A673 (cell line): ENCODE measurements at regions not wholly inside any gene's neighbourhood (a gene's known extent, or its start where the extent isn't known, plus 50 kb on each side); places are given as distances from the start of the nearest gene placed in this dataset.

ENCODE experiments used
- BruUV-seq: library from RNA; stranded (reverse); fragments of 400-500 nt; replicated peaks from 2 replicates; lab custom pipeline; 2021; lab: Mats Ljungman, UMichigan
- CTCF ChIA-PET: fragments of 300-600 bp; sonication (Branson Sonifier 250); formaldehyde crosslinking; loops from one replicate; lab custom pipeline; 2022; ENCODE audit warnings: antibody characterized with exemption; lab: Charles Lee
- POLR2A ChIA-PET: fragments of 300-600 bp; sonication (Branson Sonifier 250); formaldehyde crosslinking; loops from one replicate; lab custom pipeline; 2022; ENCODE audit warnings: antibody characterized with exemption; ENCODE audit not compliant: low non-redundant PET; lab: Charles Lee
- DNase-seq: peaks from one replicate; pipeline ENCODE4 v3.0.0-alpha.2; 2015; ENCODE audit warnings: low spot score
- H3K27ac ChIP-seq: fragments of 200-600 bp; sonication (generic); 2 replicates; pipeline ENCODE4 v1.5.1; 2016; ENCODE audit warnings: mixed run types, low read depth, mild to moderate bottlenecking, mixed read lengths, antibody characterized with exemption, low read length; ENCODE audit not compliant: poor library complexity, severe bottlenecking
- H3K27me3 ChIP-seq: fragments of 200-600 bp; sonication (generic); replicated peaks from 2 replicates; pipeline ENCODE4 v1.6.1; 2017; ENCODE audit warnings: mixed run types, low read depth, mild to moderate bottlenecking, mixed read lengths, antibody characterized with exemption, low read length; ENCODE audit not compliant: insufficient read depth, poor library complexity
- H3K36me3 ChIP-seq: fragments of 200-600 bp; sonication (generic); 2 replicates; pipeline ENCODE4 v1.6.1; 2016; ENCODE audit warnings: mixed run types, mild to moderate bottlenecking, mixed read lengths, antibody characterized with exemption, low read length; ENCODE audit not compliant: insufficient read depth, poor library complexity, severe bottlenecking
- H3K4me1 ChIP-seq: fragments of 200-600 bp; sonication (generic); 2 replicates; pipeline ENCODE4 v1.6.1; 2017; ENCODE audit warnings: mixed run types, mild to moderate bottlenecking, mixed read lengths, antibody characterized with exemption, low read length; ENCODE audit not compliant: insufficient read depth, poor library complexity, severe bottlenecking
- H3K4me3 ChIP-seq: fragments of 200-600 bp; sonication (generic); 2 replicates; pipeline ENCODE4 v1.5.1; 2016; ENCODE audit warnings: low read depth, mixed run types, mild to moderate bottlenecking, mixed read lengths, low read length; ENCODE audit not compliant: poor library complexity, severe bottlenecking
- H3K9me3 ChIP-seq: fragments of 200-600 bp; sonication (generic); 2 replicates; pipeline ENCODE4 v1.6.1; 2016; ENCODE audit warnings: mixed run types, low read depth, mild to moderate bottlenecking, mixed read lengths, antibody characterized with exemption, low read length; ENCODE audit not compliant: poor library complexity, severe bottlenecking
- EZH2 ChIP-seq: fragments of 200-600 bp; sonication (generic); IDR thresholded peaks from 2 replicates; pipeline ENCODE4 v1.6.1; 2017; ENCODE audit warnings: borderline replicate concordance, low read depth, mild to moderate bottlenecking, mixed read lengths, antibody characterized with exemption, low read length; ENCODE audit not compliant: poor library complexity, severe bottlenecking
- intact Hi-C: fragments of 100-400 bp; cut with micrococcal nuclease; formaldehyde crosslinking; loops from one replicate; pipeline ENCODE4 v1.10.0; 2022; ENCODE audit not compliant: unreplicated experiment
- TF ChIP-seq, protein P1 (sequence below): fragments of 300-800, 200-600 bp; sonication (generic); conservative IDR thresholded peaks from 2 replicates; pipeline ENCODE4 v1.5.1; 2017; ENCODE audit warnings: low read depth, mild to moderate bottlenecking, antibody characterized with exemption, low read length, moderate library complexity, mixed read lengths

DNA sequence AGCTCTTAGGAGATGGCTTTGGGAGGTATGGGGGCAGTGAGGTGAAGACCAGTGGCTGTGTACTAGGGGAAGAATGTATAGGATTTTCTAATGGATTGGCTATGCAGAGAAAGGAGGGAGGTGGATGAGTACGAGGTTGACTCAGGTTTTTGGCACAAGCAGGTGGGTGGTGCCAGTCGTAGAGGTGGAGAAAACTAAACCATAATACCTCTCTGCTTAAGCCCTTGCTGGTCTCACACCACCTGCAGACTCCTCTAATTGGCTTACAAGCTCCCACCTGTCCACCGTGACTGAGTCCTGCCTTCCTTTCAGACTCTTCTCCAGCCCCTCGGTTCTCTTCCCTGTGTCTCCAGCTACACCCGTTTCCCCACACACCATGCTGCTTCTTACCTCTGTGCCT is 521.7 kb upstream of the CLINT1 start:
- no peak for DNase-seq
- Histone ChIP-seq H3K4me3 (no peak overlapping the region), H3K36me3 (no peaks in the 10 kb centered on the region), H3K27ac (no peak overlapping the region), H3K27me3 (no peaks in the 10 kb centered on the region), H3K4me1 (no peaks in the 10 kb centered on the region), H3K9me3 (no peaks in the 10 kb centered on the region)
- TF ChIP-seq EZH2 = no peak
- TF ChIP-seq, protein P1, sequence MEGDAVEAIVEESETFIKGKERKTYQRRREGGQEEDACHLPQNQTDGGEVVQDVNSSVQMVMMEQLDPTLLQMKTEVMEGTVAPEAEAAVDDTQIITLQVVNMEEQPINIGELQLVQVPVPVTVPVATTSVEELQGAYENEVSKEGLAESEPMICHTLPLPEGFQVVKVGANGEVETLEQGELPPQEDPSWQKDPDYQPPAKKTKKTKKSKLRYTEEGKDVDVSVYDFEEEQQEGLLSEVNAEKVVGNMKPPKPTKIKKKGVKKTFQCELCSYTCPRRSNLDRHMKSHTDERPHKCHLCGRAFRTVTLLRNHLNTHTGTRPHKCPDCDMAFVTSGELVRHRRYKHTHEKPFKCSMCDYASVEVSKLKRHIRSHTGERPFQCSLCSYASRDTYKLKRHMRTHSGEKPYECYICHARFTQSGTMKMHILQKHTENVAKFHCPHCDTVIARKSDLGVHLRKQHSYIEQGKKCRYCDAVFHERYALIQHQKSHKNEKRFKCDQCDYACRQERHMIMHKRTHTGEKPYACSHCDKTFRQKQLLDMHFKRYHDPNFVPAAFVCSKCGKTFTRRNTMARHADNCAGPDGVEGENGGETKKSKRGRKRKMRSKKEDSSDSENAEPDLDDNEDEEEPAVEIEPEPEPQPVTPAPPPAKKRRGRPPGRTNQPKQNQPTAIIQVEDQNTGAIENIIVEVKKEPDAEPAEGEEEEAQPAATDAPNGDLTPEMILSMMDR = no peak
- BruUV-seq = no TSS peak
- ChIA-PET CTCF (no interaction called here), POLR2A (no interaction called here)
- intact Hi-C loops = no loop called here

DNA sequence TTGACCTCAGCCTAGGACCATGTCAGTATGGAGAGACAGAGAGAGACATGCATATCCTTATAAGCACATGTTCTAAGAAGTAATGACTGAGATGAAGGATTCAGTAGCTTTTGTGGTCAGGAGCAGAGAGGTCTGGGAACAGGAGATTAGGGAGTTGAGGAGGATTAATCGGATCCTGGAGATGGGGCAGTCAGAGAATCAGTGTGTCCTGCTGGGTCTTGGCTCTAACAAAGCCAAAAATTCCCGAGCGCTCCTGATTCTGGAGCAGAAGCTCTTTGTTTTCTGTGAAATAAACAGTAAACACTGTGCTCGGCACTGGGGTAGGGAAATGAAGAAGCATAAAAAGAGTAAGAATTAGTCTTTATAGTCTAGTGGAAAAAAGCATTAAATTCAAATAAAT is 520.0 kb upstream of the CLINT1 start:
- H3K4me3 ChIP-seq = no peak overlapping the region
- DNase-seq = no peak
- H3K36me3 ChIP-seq = no peaks in the 10 kb centered on the region
- no peaks in the 10 kb centered on the region for H3K4me1 ChIP-seq
- no peaks in the 10 kb centered on the region for H3K27me3 ChIP-seq
- intact Hi-C loops = no loop called here
- BruUV-seq = no TSS peak
- no peak for TF ChIP-seq EZH2
- TF ChIP-seq, protein P1 = no peak
- ChIA-PET POLR2A (no interaction called here), CTCF (no interaction called here)
- no peaks in the 10 kb centered on the region for H3K9me3 ChIP-seq
- H3K27ac ChIP-seq = no peak overlapping the region

DNA sequence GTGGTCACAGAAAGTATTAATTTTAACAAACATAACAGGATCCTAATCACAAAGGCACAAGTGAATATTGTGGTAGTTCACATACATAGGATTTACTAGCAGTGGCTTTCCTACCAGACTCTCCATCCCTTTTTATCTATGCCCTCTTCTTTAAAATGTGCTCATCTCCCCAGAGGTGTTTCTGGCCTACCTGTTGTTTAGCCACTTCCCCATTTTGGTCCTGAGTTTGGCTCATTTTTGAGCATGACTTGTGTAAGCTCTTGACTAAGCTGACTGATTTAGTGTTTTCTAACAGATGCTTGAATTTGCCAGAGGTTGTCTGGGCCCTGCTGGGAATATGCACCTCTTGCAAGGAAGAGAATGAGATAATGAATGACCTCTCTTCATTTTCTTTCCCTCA is 517.7 kb upstream of the CLINT1 start:
- BruUV-seq = no TSS peak
- no peaks in the 10 kb centered on the region for H3K36me3 ChIP-seq
- ChIA-PET POLR2A (no interaction called here), CTCF (no interaction called here)
- intact Hi-C loops = no loop called here
- H3K27ac ChIP-seq = no peak overlapping the region
- no peak overlapping the region for H3K4me3 ChIP-seq
- TF ChIP-seq, protein P1 = no peak
- TF ChIP-seq EZH2 = no peak
- H3K27me3 ChIP-seq = no peaks in the 10 kb centered on the region
- DNase-seq = no peak
- H3K4me1 ChIP-seq = no peaks in the 10 kb centered on the region
- no peaks in the 10 kb centered on the region for H3K9me3 ChIP-seq
